ENCODE measurements at regions not wholly inside any gene's neighbourhood (a gene's known extent, or its start where the extent isn't known, plus 50 kb on each side); places are given as distances from the start of the nearest gene placed in this dataset.

DNA sequence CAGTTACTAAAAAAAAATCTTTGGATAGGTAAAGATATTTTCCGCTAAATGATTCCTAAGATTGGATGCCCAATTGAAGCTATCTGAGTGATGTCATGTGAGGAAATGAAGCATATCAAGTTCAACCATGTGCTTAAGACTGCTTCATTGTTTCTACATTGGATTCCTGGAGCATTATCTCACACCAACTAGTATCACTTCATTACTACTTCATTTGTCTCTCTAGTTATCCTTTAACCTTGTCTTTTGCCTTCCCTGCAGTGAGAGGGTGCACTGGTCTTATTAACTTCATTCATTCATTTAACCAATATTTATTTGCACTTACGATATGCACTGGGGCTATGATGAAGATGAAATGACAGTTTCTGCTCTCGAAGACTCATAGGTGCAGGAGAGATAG is 198.1 kb downstream of the SLC38A4 start:
- TF ChIP-seq JUN (IDR thresholded peaks at IDR 0.05; ENCODE audit: low read depth, low read length): no peak
- TF ChIP-seq RNF2 (IDR thresholded peaks at IDR 0.05; ENCODE audit: borderline replicate concordance, low read depth, low read length, missing control alignments, poor library complexity, severe bottlenecking): no peak
- no peak for TF ChIP-seq SIN3A (conservative IDR thresholded peaks at IDR 0.05 in 1 of 2, IDR thresholded peaks at IDR 0.05 in 1 of 2; ENCODE audit: low read depth in 1 of 2, low read length in 2 of 2)
- no peak for TF ChIP-seq SIRT6 (IDR thresholded peaks at IDR 0.05; ENCODE audit: low read length)
- no peak for TF ChIP-seq TAF1 (IDR thresholded peaks at IDR 0.05; ENCODE audit: low read depth, low read length)
- no peak for TF ChIP-seq HDAC2 (IDR thresholded peaks at IDR 0.05; ENCODE audit: borderline replicate concordance in 1 of 2, low read depth in 2 of 2, low read length in 2 of 2)
- no peak for TF ChIP-seq RBBP5 (IDR thresholded peaks at IDR 0.05; ENCODE audit: borderline replicate concordance, low read depth, low read length)
- TF ChIP-seq EGR1 (IDR thresholded peaks at IDR 0.05; ENCODE audit: borderline replicate concordance, low read depth, low read length): no peak
- TF ChIP-seq, protein P1, sequence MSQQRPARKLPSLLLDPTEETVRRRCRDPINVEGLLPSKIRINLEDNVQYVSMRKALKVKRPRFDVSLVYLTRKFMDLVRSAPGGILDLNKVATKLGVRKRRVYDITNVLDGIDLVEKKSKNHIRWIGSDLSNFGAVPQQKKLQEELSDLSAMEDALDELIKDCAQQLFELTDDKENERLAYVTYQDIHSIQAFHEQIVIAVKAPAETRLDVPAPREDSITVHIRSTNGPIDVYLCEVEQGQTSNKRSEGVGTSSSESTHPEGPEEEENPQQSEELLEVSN (IDR thresholded peaks at IDR 0.05): no peak
- no peak for TF ChIP-seq SIX5 (IDR thresholded peaks at IDR 0.05; ENCODE audit: low read depth, low read length)
- TF ChIP-seq GABPA (IDR thresholded peaks at IDR 0.05; ENCODE audit: borderline replicate concordance, insufficient read depth, low read length): no peak
- no peak for TF ChIP-seq FOSL1 (IDR thresholded peaks at IDR 0.05; ENCODE audit: insufficient read depth, low read depth, low read length)
- TF ChIP-seq CHD2 (IDR thresholded peaks at IDR 0.05; ENCODE audit: low read length): no peak
- no peak for TF ChIP-seq NANOG (IDR thresholded peaks at IDR 0.05; ENCODE audit: insufficient read depth, low read depth, low read length, poor library complexity, severe bottlenecking)
- H3K14ac ChIP-seq (ENCODE audit: insufficient read length): no peak overlapping the region
- no peak overlapping the region for H3K56ac ChIP-seq (replicated peaks; ENCODE audit: insufficient read length, low read depth, low read length)
- H3K4ac ChIP-seq (replicated peaks; ENCODE audit: insufficient read length, low read depth, low read length): no peak overlapping the region
- FAIRE-seq (no peak), DNase-seq (ENCODE audit: low read depth in 1 of 2, low spot score in 2 of 2) (no peak)
- no peaks in the 10 kb centered on the region for H3K36me3 ChIP-seq (ENCODE audit: control insufficient read depth in 2 of 4, insufficient read depth in 4 of 4, low read length in 3 of 4)
- ChIA-PET CTCF (ENCODE audit: partially characterized antibody) (no interaction called here), POLR2A (ENCODE audit: partially characterized antibody) (no interaction called here)
- no peaks in the 10 kb centered on the region for H4K20me1 ChIP-seq (replicated peaks in 1 of 2; ENCODE audit: control insufficient read depth in 1 of 2, insufficient read depth in 2 of 2, low read length in 2 of 2)
- H2BK5ac ChIP-seq (ENCODE audit: low read depth, low read length): no peak overlapping the region
- no peak overlapping the region for H2BK15ac ChIP-seq (ENCODE audit: low read length)
- no peak overlapping the region for H4K8ac ChIP-seq (ENCODE audit: extremely low read depth, insufficient read depth, low read length)
- no peak overlapping the region for H2AFZ ChIP-seq (ENCODE audit: low read length)
- no peak overlapping the region for H2BK20ac ChIP-seq (ENCODE audit: low read length)
- no peak overlapping the region for H3K23ac ChIP-seq (ENCODE audit: insufficient read length)
- H3K9me3 ChIP-seq (ENCODE audit: insufficient read depth in 2 of 2, low read depth in 1 of 2, low read length in 1 of 2): no peaks in the 10 kb centered on the region
- no peak overlapping the region for H3K4me3 ChIP-seq (ENCODE audit: extremely low read depth in 1 of 4, insufficient read depth in 2 of 4, low read depth in 3 of 4, low read length in 4 of 4)
- H2BK120ac ChIP-seq (replicated peaks; ENCODE audit: low read depth, low read length): no peak overlapping the region
- no peak overlapping the region for H4K5ac ChIP-seq (ENCODE audit: insufficient read length, low read depth, low read length)
- H3K4me2 ChIP-seq (ENCODE audit: insufficient read depth in 1 of 2, low read depth in 2 of 2, low read length in 2 of 2): no peak overlapping the region
- no peak overlapping the region for H3K27ac ChIP-seq (ENCODE audit: low read depth, low read length)
- H3K4me1 ChIP-seq (replicated peaks in 1 of 4; ENCODE audit: control insufficient read depth in 3 of 4, insufficient read depth in 4 of 4, low read length in 3 of 4): no peaks in the 10 kb centered on the region; a peak in 1 of 7 replicates
- H3K79me1 ChIP-seq (ENCODE audit: low read depth, low read length): no peaks in the 10 kb centered on the region
- H4K91ac ChIP-seq (replicated peaks; ENCODE audit: insufficient read length, low read length): no peak overlapping the region
- WGBS, 2 experiments (ENCODE audit: extremely low coverage in 1 of 2, insufficient coverage in 1 of 2, insufficient read length in 1 of 2, insufficient replicate concordance in 2 of 2, low coverage in 1 of 2, low lambda C conversion rate in 2 of 2, missing lambda C conversion rate in 1 of 2): 90% methylated on average over 3 of the region's 3 CpGs; no CpG with 5 or more reads in 1 of the 2 experiments
- no peaks in the 10 kb centered on the region for H3K23me2 ChIP-seq (ENCODE audit: low read depth, low read length)
- H3K18ac ChIP-seq (ENCODE audit: extremely low read depth, low read length): no peak overlapping the region
- H2BK12ac ChIP-seq (ENCODE audit: low read depth, low read length): no peak overlapping the region
- no peak overlapping the region for H3K9ac ChIP-seq (replicated peaks in 1 of 4; ENCODE audit: extremely low read depth in 1 of 4, low read depth in 3 of 4, low read length in 3 of 4)
- H3K79me2 ChIP-seq (ENCODE audit: control insufficient read depth in 1 of 2, insufficient read depth in 2 of 2, low read length in 2 of 2): no peaks in the 10 kb centered on the region
- H3K27me3 ChIP-seq (replicated peaks in 1 of 4; ENCODE audit: control insufficient read depth in 3 of 4, extremely low read depth in 1 of 4, insufficient read depth in 3 of 4, low read length in 3 of 4): no peaks in the 10 kb centered on the region
- no peak overlapping the region for H2AK5ac ChIP-seq (ENCODE audit: low read depth, low read length)
